ENCODE measurements at regions not wholly inside any gene's neighbourhood (a gene's known extent, or its start where the extent isn't known, plus 50 kb on each side); places are given as distances from the start of the nearest gene placed in this dataset.

DNA sequence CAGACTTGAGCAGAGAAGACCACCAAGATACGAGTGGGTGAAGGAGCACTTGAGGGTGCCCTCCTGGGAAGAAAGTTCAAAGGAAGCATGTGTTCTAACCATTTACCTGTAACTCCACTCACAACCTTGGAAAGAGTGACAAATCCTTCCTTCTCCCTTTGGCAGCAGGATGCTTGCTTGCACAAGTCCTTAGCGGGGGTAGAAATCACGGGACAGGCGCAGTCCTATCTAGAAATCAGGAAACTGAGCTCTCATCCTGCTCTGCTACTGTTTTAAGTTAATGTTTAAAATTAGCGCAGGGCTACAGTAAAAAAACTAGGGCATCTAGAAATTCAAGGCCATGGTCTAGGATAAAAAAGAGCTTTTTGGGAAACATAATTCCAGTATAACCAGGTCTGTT lies 100.9 kb upstream of the PTPRM start:
- TF ChIP-seq, protein P1, sequence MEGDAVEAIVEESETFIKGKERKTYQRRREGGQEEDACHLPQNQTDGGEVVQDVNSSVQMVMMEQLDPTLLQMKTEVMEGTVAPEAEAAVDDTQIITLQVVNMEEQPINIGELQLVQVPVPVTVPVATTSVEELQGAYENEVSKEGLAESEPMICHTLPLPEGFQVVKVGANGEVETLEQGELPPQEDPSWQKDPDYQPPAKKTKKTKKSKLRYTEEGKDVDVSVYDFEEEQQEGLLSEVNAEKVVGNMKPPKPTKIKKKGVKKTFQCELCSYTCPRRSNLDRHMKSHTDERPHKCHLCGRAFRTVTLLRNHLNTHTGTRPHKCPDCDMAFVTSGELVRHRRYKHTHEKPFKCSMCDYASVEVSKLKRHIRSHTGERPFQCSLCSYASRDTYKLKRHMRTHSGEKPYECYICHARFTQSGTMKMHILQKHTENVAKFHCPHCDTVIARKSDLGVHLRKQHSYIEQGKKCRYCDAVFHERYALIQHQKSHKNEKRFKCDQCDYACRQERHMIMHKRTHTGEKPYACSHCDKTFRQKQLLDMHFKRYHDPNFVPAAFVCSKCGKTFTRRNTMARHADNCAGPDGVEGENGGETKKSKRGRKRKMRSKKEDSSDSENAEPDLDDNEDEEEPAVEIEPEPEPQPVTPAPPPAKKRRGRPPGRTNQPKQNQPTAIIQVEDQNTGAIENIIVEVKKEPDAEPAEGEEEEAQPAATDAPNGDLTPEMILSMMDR (conservative IDR thresholded peaks at IDR 0.05; ENCODE audit: low read depth) = no peak
- ChIA-PET CTCF (interaction anchor here (1.5 kb wide), 1 partner anchor 13 kb away, joined by 4 read pairs; no protein-coding TSS in a partner anchor), POLR2A (ENCODE audit: low non-redundant PET) (no interaction called here)

DNA sequence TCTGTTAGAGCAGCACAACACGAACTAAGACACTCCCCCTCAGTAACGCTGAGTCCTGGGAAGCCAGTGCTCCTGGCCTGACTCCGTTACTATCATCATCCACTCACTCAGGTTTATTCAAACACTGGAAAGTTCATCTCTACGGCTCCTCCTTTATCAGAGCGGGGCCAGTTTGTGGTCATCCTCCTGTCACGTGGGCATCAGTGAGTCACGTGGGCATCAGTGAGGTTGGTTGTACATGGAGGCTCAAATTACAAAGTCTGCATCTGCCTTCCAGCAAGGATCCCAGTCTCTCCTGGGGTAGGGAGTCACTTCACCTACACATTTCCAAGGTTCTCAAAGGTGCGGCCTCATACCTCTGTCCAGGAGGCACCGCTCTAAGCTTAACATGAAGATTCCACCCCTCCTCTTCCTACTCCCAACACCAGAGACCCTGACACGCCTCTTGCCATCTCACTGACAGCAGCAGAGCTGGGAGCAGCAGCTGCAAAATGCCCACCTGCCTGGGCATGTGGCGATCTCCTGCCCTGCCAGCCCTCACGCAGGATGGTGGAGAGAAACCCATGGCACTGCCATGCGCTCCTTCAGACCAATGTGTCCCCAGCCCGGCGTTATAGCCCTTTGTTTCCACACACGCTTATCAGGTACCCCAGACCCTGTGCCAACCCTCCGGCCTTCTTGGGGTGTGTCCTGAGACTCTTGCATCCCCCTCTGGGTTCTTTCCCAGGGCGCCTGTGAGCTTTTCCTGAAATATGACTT lies 99.2 kb upstream of the PTPRM start:
- POLR2A ChIA-PET (ENCODE audit: low non-redundant PET) = no interaction called here
- peak; percentile 21 for DNase-seq (ENCODE audit: low spot score)
- CTCF ChIA-PET = no interaction called here
- TF ChIP-seq, protein P1 (conservative IDR thresholded peaks at IDR 0.05; ENCODE audit: low read depth) = no peak
- no peak overlapping the region for H3K27ac ChIP-seq

More for the DNA sequence above, 100.9 kb upstream of the PTPRM start:
- no peak for DNase-seq (ENCODE audit: low spot score)
- H3K27ac ChIP-seq = no peak overlapping the region

DNA sequence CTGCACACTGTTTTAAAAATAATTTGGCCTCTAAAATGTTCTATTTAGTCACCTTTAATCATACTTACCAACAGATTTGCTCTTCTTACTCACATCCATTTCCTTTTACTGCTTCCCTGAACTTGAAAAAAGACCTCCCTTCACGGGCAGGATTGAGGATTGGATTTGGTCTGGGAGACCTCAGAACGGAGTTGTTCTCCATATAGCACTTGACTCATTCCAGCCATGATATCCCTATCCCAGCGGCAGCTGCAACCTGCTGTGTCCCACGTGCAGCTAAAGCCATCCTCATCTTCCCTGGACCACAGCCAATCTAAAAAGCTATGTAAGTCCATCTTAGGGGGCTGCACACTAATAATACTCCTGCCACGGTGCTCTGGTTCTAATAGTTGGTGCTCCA lies 97.0 kb upstream of the PTPRM start:
- CTCF ChIA-PET = no interaction called here
- TF ChIP-seq, protein P1 (conservative IDR thresholded peaks at IDR 0.05; ENCODE audit: low read depth) = no peak
- POLR2A ChIA-PET (ENCODE audit: low non-redundant PET) = no interaction called here
- no peak for DNase-seq (ENCODE audit: low spot score)
- no peak overlapping the region for H3K27ac ChIP-seq

DNA sequence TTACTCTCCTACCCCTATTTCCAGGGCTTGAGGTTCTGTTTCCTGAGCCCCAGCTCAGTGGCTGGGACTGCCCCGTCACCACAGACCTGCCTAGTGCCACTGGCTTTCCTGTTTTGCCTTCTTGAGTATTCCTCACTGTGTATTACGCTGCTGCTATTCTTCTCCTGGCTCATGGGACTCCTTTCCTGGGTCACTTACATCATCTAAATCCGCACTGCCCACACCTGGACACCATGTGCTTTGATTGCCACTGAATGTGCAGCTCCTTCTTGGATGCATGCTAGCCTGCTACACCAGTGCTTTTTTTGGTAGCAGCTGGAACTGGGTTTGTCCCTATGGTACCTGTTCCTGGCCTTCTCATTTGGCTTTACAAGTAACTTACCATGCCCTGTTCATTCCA lies 96.6 kb upstream of the PTPRM start:
- TF ChIP-seq, protein P1 (conservative IDR thresholded peaks at IDR 0.05; ENCODE audit: low read depth) = no peak
- H3K27ac ChIP-seq = no peak overlapping the region
- ChIA-PET POLR2A (ENCODE audit: low non-redundant PET) (no interaction called here), CTCF (no interaction called here)
- DNase-seq (ENCODE audit: low spot score) = no peak

DNA sequence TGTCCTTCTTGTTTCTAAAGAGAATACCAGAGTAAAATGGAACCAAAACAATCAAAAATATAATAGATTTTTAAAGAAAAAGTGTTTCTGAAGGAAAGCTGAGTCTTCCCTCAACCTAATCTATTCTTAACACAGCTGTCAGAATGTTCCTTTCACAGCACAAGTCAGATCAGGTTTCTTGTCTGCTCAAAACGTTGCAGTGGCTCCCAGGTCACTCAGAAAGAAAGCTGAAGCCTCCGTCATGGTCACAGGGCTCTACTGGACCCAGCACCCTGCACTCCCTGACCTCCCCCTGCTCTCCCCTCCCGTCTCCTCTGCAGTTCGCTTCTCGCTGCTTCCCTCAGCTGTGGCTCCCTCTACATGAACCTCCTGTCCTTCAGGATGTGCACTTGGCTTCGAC lies 90.7 kb upstream of the PTPRM start:
- POLR2A ChIA-PET (ENCODE audit: low non-redundant PET) = no interaction called here
- H3K27ac ChIP-seq = no peak overlapping the region
- CTCF ChIA-PET = no interaction called here
- TF ChIP-seq, protein P1 (conservative IDR thresholded peaks at IDR 0.05; ENCODE audit: low read depth) = no peak
- DNase-seq (ENCODE audit: low spot score) = no peak

DNA sequence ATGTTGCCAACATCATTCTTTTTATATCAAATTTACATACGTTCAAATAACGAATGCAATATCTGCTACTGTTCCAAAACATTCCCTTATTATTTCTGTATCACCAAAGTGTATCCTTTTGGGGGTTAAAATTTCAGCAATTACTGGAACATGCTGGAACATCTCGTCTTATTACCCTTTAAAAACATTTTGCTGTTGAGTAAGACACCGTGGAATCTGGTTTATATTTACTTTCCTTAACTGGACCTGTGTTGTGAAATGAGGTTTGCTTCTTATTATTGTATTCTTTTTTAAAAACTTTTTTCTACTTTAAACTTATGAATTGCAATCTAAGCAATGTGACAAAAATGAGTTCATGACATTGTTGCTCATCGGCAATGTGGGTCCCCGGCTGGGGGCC lies 87.4 kb upstream of the PTPRM start:
- CTCF ChIA-PET = no interaction called here
- POLR2A ChIA-PET (ENCODE audit: low non-redundant PET) = no interaction called here
- TF ChIP-seq, protein P1 (conservative IDR thresholded peaks at IDR 0.05; ENCODE audit: low read depth) = no peak
- H3K27ac ChIP-seq = no peak overlapping the region
- DNase-seq (ENCODE audit: low spot score) = no peak
